A549 (cell line): ENCODE measurements at regions not wholly inside any gene's neighbourhood (a gene's known extent, or its start where the extent isn't known, plus 50 kb on each side); places are given as distances from the start of the nearest gene placed in this dataset.

Experiments
- BHLHE40 ChIP-seq: IDR thresholded peaks from 2 replicates; pipeline ENCODE4 v1.6.1; 2012; ENCODE audit warnings: low read depth, low read length, inconsistent platforms
- CTCF ChIP-seq: fragments of >200 bp; sonication (Bioruptor Twin); formaldehyde crosslinking; IDR thresholded peaks from 3 replicates; pipeline ENCODE4 v1.5.1; 2016
- EP300 ChIP-seq, 2 experiments: fragments of >200 bp; sonication (Bioruptor Twin); formaldehyde crosslinking; IDR thresholded peaks; 2 replicates in 1 of 2; 3 replicates in 1 of 2; pipeline ENCODE4 v1.6.1; 2016 to 2017
- HDAC2 ChIP-seq: fragments of 200-600 bp; sonication (generic); IDR thresholded peaks from 2 replicates; pipeline ENCODE4 v1.6.1; 2016
- RCOR1 ChIP-seq: fragments of 150-350 bp; IDR thresholded peaks from 2 replicates; pipeline ENCODE4 v1.6.1; 2014; ENCODE audit warnings: antibody characterized with exemption, low read length, low read depth

- TF ChIP-seq EP300 (IDR thresholded peaks at IDR 0.05) (no peak), CTCF (no peak), HDAC2 (no peak), BHLHE40 (no peak), RCOR1 (no peak)
Observed at GRCh38 chr10:128992770-128993169, 474.3 kb upstream of the MGMT start.
